HFF-Myc (cell line): ENCODE measurements at regions not wholly inside any gene's neighbourhood (a gene's known extent, or its start where the extent isn't known, plus 50 kb on each side); places are given as distances from the start of the nearest gene placed in this dataset.

Source experiments
- DNase-seq: peaks from one replicate; pipeline ENCODE4 v3.0.0-alpha.2; 2011; ENCODE audit warnings: low read depth; ENCODE audit errors: extremely low read depth
- H3K4me3 ChIP-seq: replicated peaks from 2 replicates; pipeline ENCODE4 v1.5.1; 2011; ENCODE audit warnings: low read depth, mild to moderate bottlenecking, control low read depth, low read length
- TF ChIP-seq, protein P1 (sequence below): IDR thresholded peaks from 2 replicates; pipeline ENCODE4 v1.5.1; 2012; ENCODE audit warnings: mild to moderate bottlenecking, low read depth, low read length, control low read depth; ENCODE audit errors: missing control alignments

DNA sequence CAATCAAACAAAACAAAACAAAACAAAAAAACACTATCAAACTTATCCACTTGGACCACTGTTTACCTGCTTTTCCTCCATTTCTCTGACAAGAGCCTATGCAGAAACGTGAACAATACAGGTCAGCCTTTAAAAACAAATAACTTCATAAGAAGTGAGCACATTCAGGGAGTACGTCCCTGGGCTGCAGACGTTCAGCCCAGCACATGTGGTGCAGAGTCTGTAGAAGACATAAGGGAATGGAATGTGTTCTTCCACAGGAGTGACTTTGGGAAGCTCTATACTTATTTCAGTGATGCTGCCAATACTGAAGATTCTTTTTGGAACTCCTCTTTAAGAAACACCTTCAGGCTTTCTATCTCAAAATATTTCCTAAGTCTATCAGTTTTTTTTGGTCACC is 120.6 kb downstream of the SPRY1 start:
- no peak for DNase-seq
- TF ChIP-seq, protein P1, sequence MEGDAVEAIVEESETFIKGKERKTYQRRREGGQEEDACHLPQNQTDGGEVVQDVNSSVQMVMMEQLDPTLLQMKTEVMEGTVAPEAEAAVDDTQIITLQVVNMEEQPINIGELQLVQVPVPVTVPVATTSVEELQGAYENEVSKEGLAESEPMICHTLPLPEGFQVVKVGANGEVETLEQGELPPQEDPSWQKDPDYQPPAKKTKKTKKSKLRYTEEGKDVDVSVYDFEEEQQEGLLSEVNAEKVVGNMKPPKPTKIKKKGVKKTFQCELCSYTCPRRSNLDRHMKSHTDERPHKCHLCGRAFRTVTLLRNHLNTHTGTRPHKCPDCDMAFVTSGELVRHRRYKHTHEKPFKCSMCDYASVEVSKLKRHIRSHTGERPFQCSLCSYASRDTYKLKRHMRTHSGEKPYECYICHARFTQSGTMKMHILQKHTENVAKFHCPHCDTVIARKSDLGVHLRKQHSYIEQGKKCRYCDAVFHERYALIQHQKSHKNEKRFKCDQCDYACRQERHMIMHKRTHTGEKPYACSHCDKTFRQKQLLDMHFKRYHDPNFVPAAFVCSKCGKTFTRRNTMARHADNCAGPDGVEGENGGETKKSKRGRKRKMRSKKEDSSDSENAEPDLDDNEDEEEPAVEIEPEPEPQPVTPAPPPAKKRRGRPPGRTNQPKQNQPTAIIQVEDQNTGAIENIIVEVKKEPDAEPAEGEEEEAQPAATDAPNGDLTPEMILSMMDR = no peak

DNA sequence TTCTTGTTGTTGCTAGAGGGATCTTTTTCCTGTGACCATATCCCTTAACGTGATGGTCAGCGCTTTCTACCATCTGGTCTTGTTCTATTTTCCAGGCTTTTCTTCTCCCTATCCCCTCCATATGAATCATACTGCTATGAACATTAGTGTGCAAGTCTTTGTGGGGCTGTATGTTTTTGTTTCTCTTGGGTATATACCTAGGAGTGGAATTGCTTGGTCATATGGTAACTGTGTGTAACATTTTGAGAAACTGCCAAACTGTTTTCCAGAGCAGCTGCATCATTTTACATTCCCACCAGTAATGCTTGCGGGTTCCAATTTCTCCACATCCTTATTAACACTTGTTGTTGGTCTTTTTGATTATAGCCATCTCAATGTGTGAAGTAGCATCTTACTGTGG is 121.4 kb downstream of the SPRY1 start:
- no peak overlapping the region for H3K4me3 ChIP-seq
- DNase-seq = no peak
- TF ChIP-seq, protein P1 = no peak

More for the DNA sequence above, 120.6 kb downstream of the SPRY1 start:
- no peak overlapping the region for H3K4me3 ChIP-seq

DNA sequence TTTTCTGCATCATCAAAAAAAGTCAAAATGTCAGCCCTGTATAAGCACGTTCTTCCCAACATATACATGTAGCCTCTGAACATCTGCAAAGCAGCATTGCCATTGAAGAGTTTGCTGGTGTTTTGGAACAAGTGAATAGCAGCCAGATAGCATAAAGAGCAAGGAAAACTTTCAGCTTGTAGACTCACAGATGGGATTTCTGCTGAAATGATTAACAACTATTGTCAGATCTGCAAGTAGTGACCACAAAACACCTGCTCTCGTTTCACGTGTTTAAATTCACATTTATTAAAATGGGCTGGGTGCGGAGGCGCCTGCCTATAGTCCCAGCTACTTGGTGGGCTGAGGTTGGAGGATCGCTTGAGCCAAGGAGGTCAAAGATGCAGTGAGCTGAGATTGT is 123.7 kb downstream of the SPRY1 start:
- no peak overlapping the region for H3K4me3 ChIP-seq
- no peak for DNase-seq
- TF ChIP-seq, protein P1 = no peak

DNA sequence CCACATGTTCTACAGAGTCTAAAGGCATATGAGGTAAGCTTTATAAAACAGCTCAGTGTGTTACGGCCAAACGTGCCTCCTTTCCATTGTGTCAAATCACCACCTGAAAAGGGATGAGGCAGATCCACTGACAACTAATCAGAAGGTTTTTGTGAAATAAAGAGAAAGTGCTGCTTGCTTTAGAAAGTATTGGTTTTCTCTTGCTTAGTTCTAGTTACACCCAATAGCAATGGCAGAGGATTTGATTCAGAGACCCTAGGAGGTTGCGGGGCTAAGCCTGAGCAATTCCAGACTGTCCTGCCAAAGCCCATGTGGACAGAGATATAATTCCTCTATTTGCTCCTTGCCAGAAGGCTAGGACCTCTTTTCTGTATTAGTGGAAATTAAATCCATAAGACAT is 125.5 kb downstream of the SPRY1 start:
- no peak for DNase-seq
- H3K4me3 ChIP-seq = no peak overlapping the region
- TF ChIP-seq, protein P1 = no peak

DNA sequence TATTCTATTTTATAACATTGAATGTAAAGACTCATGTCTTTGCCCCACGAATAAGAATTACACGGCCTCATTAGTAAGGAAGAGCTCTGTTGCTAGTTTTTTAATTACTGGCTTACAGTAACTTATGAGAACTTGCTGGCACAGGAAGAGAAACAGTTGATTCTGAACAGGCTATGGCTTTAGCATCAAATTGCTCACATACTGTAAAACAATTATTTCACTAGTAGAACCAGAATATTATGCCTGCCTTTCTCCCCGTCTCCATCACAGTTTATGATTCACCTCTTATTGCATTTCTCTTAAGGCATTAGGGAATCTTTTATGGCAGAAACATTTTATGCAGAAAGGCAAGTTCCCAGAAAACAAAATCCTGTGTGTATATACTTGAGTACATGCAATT is 126.1 kb downstream of the SPRY1 start:
- TF ChIP-seq, protein P1 = no peak
- DNase-seq = no peak
- H3K4me3 ChIP-seq = no peak overlapping the region

DNA sequence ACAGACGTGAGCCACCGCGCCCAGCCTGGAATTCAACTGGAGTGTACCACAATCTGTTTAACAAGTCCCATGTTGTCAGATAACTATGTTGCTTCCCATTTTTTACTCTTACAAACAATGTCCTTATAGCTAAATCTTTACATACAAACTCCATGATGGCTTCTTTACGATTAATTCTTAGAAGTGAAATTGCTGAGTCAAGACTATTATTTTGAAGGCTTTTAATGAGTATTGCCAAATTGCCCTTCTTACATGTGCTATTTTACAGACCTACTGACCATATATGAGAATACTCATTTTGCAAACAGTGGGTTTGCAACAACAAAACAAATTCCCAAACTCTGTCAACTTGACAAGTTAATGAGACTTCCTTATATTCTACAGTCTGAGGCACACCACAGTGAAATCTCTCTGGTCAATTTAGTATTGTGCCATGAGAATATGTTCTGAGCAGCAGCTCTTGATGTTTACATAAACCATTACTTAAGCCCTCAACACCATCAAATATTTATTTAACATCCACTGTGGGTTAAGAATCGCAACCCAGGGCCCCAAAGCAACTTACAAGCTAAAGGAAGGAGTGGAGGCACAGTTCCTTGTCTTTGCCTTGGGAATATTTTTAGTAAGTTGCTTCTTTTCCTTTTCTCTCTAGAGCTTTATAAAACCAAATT is 128.5 kb downstream of the SPRY1 start:
- no peak overlapping the region for H3K4me3 ChIP-seq
- no peak for DNase-seq
- TF ChIP-seq, protein P1 = no peak

DNA sequence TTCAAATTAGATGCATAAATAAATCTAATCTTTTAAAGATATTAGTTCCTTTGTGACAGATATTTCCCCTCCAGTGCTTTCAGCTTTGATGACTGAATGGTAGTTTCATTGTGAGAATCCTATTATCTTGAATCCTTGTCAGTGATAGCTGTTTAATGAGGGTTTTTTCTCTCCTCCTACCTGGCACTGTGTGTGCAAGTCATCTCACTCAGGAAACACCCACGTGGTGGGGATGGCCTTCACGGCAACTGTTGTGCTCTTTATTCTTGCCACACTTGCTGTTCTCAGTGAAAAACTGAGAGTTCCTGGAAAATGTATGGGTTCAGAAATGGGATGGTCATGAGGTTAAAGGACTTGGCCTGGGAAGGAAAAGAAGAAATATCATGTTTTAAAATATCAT is 129.9 kb downstream of the SPRY1 start:
- TF ChIP-seq, protein P1 = no peak
- DNase-seq = no peak
- H3K4me3 ChIP-seq = no peak overlapping the region
